Loucy (cell line): ENCODE measurements at regions not wholly inside any gene's neighbourhood (a gene's known extent, or its start where the extent isn't known, plus 50 kb on each side); places are given as distances from the start of the nearest gene placed in this dataset.

Experiments used
- H2AFZ ChIP-seq: fragments of 200-600 bp; sonication (generic); 2 replicates; pipeline ENCODE4 v1.6.0; 2016; ENCODE audit warnings: antibody characterized with exemption, mild to moderate bottlenecking, low read length, moderate library complexity
- H3F3A ChIP-seq: fragments of 200-600 bp; 2 replicates; pipeline ENCODE4 v1.6.0; 2016; ENCODE audit warnings: antibody characterized with exemption, low read depth, mild to moderate bottlenecking
- H3K27me3 ChIP-seq: fragments of 200-600 bp; sonication (generic); 2 replicates; pipeline ENCODE4 v1.6.1; 2014; ENCODE audit warnings: low read length, mild to moderate bottlenecking; ENCODE audit not compliant: insufficient read depth, poor library complexity, severe bottlenecking
- H3K36me3 ChIP-seq: fragments of 200-600 bp; sonication (generic); 2 replicates; pipeline ENCODE4 v1.6.1; 2016; ENCODE audit warnings: low read length; ENCODE audit not compliant: insufficient read depth
- H3K4me1 ChIP-seq: fragments of 200-600 bp; sonication (generic); 2 replicates; pipeline ENCODE4 v1.5.1; 2014; ENCODE audit warnings: low read length, mild to moderate bottlenecking; ENCODE audit not compliant: insufficient read depth, poor library complexity, severe bottlenecking
- H3K4me2 ChIP-seq: fragments of 200-600 bp; sonication (generic); 2 replicates; pipeline ENCODE4 v1.6.0; 2014; ENCODE audit warnings: antibody characterized with exemption, low read length, low read depth, mild to moderate bottlenecking; ENCODE audit not compliant: poor library complexity, severe bottlenecking
- H3K4me3 ChIP-seq: fragments of 200-600 bp; sonication (generic); 2 replicates; pipeline ENCODE4 v1.5.1; 2014; ENCODE audit warnings: low read length, mild to moderate bottlenecking, mixed read lengths; ENCODE audit not compliant: poor library complexity, severe bottlenecking
- H3K79me2 ChIP-seq: fragments of 200-600 bp; sonication (generic); 2 replicates; pipeline ENCODE4 v1.6.1; 2014; ENCODE audit warnings: low read length; ENCODE audit not compliant: insufficient read depth
- H3K9ac ChIP-seq: fragments of 200-600 bp; sonication (generic); 2 replicates; pipeline ENCODE4 v1.6.0; 2014; ENCODE audit warnings: mild to moderate bottlenecking, low read depth, low read length, moderate library complexity; ENCODE audit not compliant: poor library complexity, severe bottlenecking
- H3K9me2 ChIP-seq: fragments of 200-600 bp; sonication (generic); replicated peaks from 2 replicates; pipeline ENCODE4 v1.6.1; 2016; ENCODE audit warnings: low read depth, low read length, mixed read lengths
- H3K9me3 ChIP-seq: fragments of 200-600 bp; sonication (generic); 2 replicates; pipeline ENCODE4 v1.6.1; 2014; ENCODE audit warnings: mild to moderate bottlenecking, antibody characterized with exemption, low read length, low read depth; ENCODE audit not compliant: insufficient read depth
- H4K20me1 ChIP-seq: fragments of 200-600 bp; sonication (generic); 2 replicates; pipeline ENCODE4 v1.6.0; 2014; ENCODE audit warnings: antibody characterized with exemption, low read length, mild to moderate bottlenecking; ENCODE audit not compliant: insufficient read depth, poor library complexity, severe bottlenecking
- EZH2phosphoT487 ChIP-seq: fragments of 200-600 bp; IDR thresholded peaks from 2 replicates; pipeline ENCODE4 v1.6.1; 2018; ENCODE audit warnings: antibody characterized with exemption, mild to moderate bottlenecking, moderate library complexity, borderline replicate concordance
- TF ChIP-seq, protein P1 (sequence below): fragments of 200-600 bp; sonication (generic); conservative IDR thresholded peaks from 2 replicates; pipeline ENCODE4 v1.5.1; 2014; ENCODE audit warnings: mild to moderate bottlenecking, antibody characterized with exemption, low read length

- Histone ChIP-seq H3K27me3 (no peaks in the 10 kb centered on the region), H3F3A (no peaks in the 10 kb centered on the region), H4K20me1 (no peaks in the 10 kb centered on the region), H3K79me2 (no peaks in the 10 kb centered on the region), H3K36me3 (no peaks in the 10 kb centered on the region), H3K4me1 (peaks cover 6% of the 10 kb centered on the region), H2AFZ (no peak overlapping the region), H3K4me3 (no peak overlapping the region), H3K9ac (no peak overlapping the region), H3K9me3 (no peaks in the 10 kb centered on the region), H3K4me2 (no peak overlapping the region), H3K9me2 (no peaks in the 10 kb centered on the region)
- no peak for TF ChIP-seq EZH2phosphoT487
- TF ChIP-seq, protein P1, sequence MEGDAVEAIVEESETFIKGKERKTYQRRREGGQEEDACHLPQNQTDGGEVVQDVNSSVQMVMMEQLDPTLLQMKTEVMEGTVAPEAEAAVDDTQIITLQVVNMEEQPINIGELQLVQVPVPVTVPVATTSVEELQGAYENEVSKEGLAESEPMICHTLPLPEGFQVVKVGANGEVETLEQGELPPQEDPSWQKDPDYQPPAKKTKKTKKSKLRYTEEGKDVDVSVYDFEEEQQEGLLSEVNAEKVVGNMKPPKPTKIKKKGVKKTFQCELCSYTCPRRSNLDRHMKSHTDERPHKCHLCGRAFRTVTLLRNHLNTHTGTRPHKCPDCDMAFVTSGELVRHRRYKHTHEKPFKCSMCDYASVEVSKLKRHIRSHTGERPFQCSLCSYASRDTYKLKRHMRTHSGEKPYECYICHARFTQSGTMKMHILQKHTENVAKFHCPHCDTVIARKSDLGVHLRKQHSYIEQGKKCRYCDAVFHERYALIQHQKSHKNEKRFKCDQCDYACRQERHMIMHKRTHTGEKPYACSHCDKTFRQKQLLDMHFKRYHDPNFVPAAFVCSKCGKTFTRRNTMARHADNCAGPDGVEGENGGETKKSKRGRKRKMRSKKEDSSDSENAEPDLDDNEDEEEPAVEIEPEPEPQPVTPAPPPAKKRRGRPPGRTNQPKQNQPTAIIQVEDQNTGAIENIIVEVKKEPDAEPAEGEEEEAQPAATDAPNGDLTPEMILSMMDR = no peak
These were observed 671.2 kb downstream of the PCDH18 start for GRCh38 chr4:136861091-136861490.

GRCh38 chr4:136858903-136859302 is 673.4 kb downstream of the PCDH18 start:
- H2AFZ ChIP-seq = no peak overlapping the region
- TF ChIP-seq EZH2phosphoT487 = no peak
- TF ChIP-seq, protein P1 = no peak
- no peak overlapping the region for H3K4me2 ChIP-seq
- H4K20me1 ChIP-seq = no peaks in the 10 kb centered on the region
- no peak overlapping the region for H3K9ac ChIP-seq
- no peaks in the 10 kb centered on the region for H3K9me2 ChIP-seq
- H3K9me3 ChIP-seq = no peaks in the 10 kb centered on the region
- no peak overlapping the region for H3K4me3 ChIP-seq
- H3K27me3 ChIP-seq = no peaks in the 10 kb centered on the region
- no peaks in the 10 kb centered on the region for H3F3A ChIP-seq
- no peaks in the 10 kb centered on the region for H3K36me3 ChIP-seq
- peaks cover 3% of the 10 kb centered on the region for H3K4me1 ChIP-seq
- no peaks in the 10 kb centered on the region for H3K79me2 ChIP-seq

GRCh38 chr4:136855886-136856285 is 676.4 kb downstream of the PCDH18 start:
- Histone ChIP-seq H3K9ac (no peak overlapping the region), H4K20me1 (no peaks in the 10 kb centered on the region), H3K27me3 (no peaks in the 10 kb centered on the region), H2AFZ (no peak overlapping the region), H3K9me2 (no peaks in the 10 kb centered on the region), H3K4me1 (no peaks in the 10 kb centered on the region), H3K9me3 (no peaks in the 10 kb centered on the region), H3K79me2 (no peaks in the 10 kb centered on the region), H3K4me3 (no peak overlapping the region), H3F3A (no peaks in the 10 kb centered on the region), H3K36me3 (no peaks in the 10 kb centered on the region), H3K4me2 (no peak overlapping the region)
- TF ChIP-seq, protein P1 = no peak
- TF ChIP-seq EZH2phosphoT487 = no peak
